Neural progenitor cell (in vitro differentiated cells): ENCODE measurements at regions not wholly inside any gene's neighbourhood (a gene's known extent, or its start where the extent isn't known, plus 50 kb on each side); places are given as distances from the start of the nearest gene placed in this dataset.

Experiments used
- DNase-seq: peaks from one replicate; pipeline ENCODE4 v3.0.0-alpha.2; 2016; ENCODE audit warnings: low spot score
- H2AFZ ChIP-seq: fragments of 200-600 bp; sonication (generic); replicated peaks from 2 replicates; pipeline ENCODE4 v1.6.1; 2016; ENCODE audit warnings: antibody characterized with exemption
- H3F3A ChIP-seq: fragments of 200-600 bp; sonication (generic); 2 replicates; pipeline ENCODE4 v1.6.1; 2016; ENCODE audit warnings: antibody characterized with exemption, low read depth
- H3K27ac ChIP-seq: fragments of 200-600 bp; sonication (generic); 2 replicates; pipeline ENCODE4 v1.5.1; 2016; ENCODE audit warnings: mild to moderate bottlenecking
- H3K27me3 ChIP-seq: fragments of 200-600 bp; sonication (generic); 2 replicates; pipeline ENCODE4 v1.6.1; 2016; ENCODE audit warnings: mild to moderate bottlenecking, moderate library complexity
- H3K36me3 ChIP-seq: fragments of 200-600 bp; sonication (generic); 2 replicates; pipeline ENCODE4 v1.5.1; 2016
- H3K4me1 ChIP-seq: fragments of 200-600 bp; sonication (generic); 2 replicates; pipeline ENCODE4 v1.6.1; 2016; ENCODE audit warnings: mixed run types
- H3K4me2 ChIP-seq: fragments of 200-600 bp; sonication (generic); 2 replicates; pipeline ENCODE4 v1.6.1; 2016
- H3K4me3 ChIP-seq: fragments of 200-600 bp; sonication (generic); 2 replicates; pipeline ENCODE4 v1.5.1; 2016
- H3K79me2 ChIP-seq: fragments of 200-600 bp; sonication (generic); 2 replicates; pipeline ENCODE4 v1.6.1; 2016; ENCODE audit warnings: low read depth
- H3K9ac ChIP-seq: fragments of 200-600 bp; sonication (generic); 2 replicates; pipeline ENCODE4 v1.6.1; 2016
- H3K9me3 ChIP-seq: fragments of 200-600 bp; sonication (generic); 2 replicates; pipeline ENCODE4 v1.5.1; 2016; ENCODE audit warnings: low read depth
- H4K20me1 ChIP-seq: fragments of 200-600 bp; sonication (generic); 2 replicates; pipeline ENCODE4 v1.6.1; 2016; ENCODE audit warnings: low read depth
- H3K27ac Mint-ChIP-seq: 3 replicates; pipeline ENCODE4 v1.8.0; 2021; ENCODE audit warnings: mixed read lengths
- H3K27me3 Mint-ChIP-seq: 2 replicates; pipeline ENCODE4 v1.8.0; 2022; ENCODE audit warnings: low read depth, mild to moderate bottlenecking, inconsistent platforms, moderate library complexity, mixed read lengths; ENCODE audit not compliant: insufficient read depth
- H3K36me3 Mint-ChIP-seq: 3 replicates; pipeline ENCODE4 v1.8.0; 2021; ENCODE audit warnings: mixed read lengths
- H3K4me1 Mint-ChIP-seq: 3 replicates; pipeline ENCODE4 v1.8.0; 2021; ENCODE audit warnings: mixed read lengths
- H3K4me3 Mint-ChIP-seq: 3 replicates; pipeline ENCODE4 v1.8.0; 2021; ENCODE audit warnings: mild to moderate bottlenecking, moderate library complexity, mixed read lengths
- H3K9me3 Mint-ChIP-seq: 3 replicates; pipeline ENCODE4 v1.8.0; 2020; ENCODE audit warnings: mixed read lengths
- EZH2 ChIP-seq: fragments of 200-600 bp; sonication (generic); IDR thresholded peaks from 2 replicates; pipeline ENCODE4 v1.6.1; 2017; ENCODE audit warnings: antibody characterized with exemption, mild to moderate bottlenecking, moderate library complexity
- EZH2phosphoT487 ChIP-seq: fragments of 200-600 bp; sonication (generic); IDR thresholded peaks from 2 replicates; pipeline ENCODE4 v1.6.1; 2017; ENCODE audit warnings: antibody characterized with exemption
- TF ChIP-seq, protein P1 (sequence below): fragments of 200-600 bp; sonication (generic); IDR thresholded peaks from 2 replicates; pipeline ENCODE4 v1.5.1; 2017; ENCODE audit warnings: antibody characterized with exemption, mild to moderate bottlenecking

DNA sequence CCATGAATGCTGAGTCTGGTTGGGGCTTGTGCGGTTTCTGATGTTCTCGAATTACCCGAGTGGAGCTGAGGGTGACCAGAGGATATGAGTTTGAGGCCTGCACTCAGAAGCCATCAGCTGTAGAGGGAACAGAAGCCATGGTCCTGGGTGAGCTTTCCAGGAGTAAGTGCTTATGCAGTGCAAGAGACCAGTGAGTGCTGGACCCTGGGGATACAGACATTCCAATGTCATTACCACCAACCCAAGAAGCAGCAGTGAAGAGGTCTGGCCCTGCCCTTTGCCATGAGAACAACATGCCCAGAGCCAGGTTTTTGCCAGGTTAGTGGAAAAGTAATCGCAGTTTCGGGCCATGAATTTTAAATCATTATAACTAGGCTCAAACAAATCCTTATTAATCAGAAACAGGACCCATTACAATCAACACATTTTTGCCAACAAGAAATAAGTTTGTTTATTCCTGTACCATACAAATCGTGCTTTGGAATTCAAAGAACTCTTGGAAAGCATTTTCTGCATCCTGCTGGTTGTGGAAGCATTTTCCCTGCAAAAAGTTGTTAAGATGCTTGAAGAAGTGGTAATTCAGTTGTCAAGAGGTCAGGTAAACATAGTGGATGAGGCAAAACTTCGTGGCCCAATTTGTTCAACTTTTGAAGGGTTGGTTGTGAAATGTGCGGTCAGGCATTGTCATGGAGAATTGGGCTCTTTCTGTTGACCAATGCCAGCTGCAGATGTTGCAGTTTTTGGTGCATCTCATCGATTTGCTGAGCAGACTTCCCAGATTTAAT lies 154.6 kb downstream of the SYK start:
- Histone ChIP-seq H3K9ac (no peak overlapping the region), H4K20me1 (no peaks in the 10 kb centered on the region), H3K4me3 (no peak overlapping the region), H3K9me3 (no peaks in the 10 kb centered on the region), H2AFZ (no peak overlapping the region), H3K27me3 (no peaks in the 10 kb centered on the region), H3K4me1 (no peaks in the 10 kb centered on the region), H3F3A (no peaks in the 10 kb centered on the region), H3K4me2 (no peak overlapping the region), H3K36me3 (no peaks in the 10 kb centered on the region), H3K79me2 (no peaks in the 10 kb centered on the region), H3K27ac (no peak overlapping the region)
- TF ChIP-seq, protein P1, sequence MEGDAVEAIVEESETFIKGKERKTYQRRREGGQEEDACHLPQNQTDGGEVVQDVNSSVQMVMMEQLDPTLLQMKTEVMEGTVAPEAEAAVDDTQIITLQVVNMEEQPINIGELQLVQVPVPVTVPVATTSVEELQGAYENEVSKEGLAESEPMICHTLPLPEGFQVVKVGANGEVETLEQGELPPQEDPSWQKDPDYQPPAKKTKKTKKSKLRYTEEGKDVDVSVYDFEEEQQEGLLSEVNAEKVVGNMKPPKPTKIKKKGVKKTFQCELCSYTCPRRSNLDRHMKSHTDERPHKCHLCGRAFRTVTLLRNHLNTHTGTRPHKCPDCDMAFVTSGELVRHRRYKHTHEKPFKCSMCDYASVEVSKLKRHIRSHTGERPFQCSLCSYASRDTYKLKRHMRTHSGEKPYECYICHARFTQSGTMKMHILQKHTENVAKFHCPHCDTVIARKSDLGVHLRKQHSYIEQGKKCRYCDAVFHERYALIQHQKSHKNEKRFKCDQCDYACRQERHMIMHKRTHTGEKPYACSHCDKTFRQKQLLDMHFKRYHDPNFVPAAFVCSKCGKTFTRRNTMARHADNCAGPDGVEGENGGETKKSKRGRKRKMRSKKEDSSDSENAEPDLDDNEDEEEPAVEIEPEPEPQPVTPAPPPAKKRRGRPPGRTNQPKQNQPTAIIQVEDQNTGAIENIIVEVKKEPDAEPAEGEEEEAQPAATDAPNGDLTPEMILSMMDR, result no peak
- no peak for TF ChIP-seq EZH2phosphoT487
- TF ChIP-seq EZH2, result no peak
- H3K4me1 Mint-ChIP-seq, result peaks cover 3% of the 10 kb centered on the region
- H3K36me3 Mint-ChIP-seq, result no peaks in the 10 kb centered on the region
- no peak for DNase-seq
- H3K27ac Mint-ChIP-seq, result no peak overlapping the region
- H3K4me3 Mint-ChIP-seq, result no peak overlapping the region
- no peaks in the 10 kb centered on the region for H3K9me3 Mint-ChIP-seq
- H3K27me3 Mint-ChIP-seq, result no peaks in the 10 kb centered on the region

- Mint-ChIP-seq H3K27ac (no peak overlapping the region), H3K4me1 (peaks cover 5% of the 10 kb centered on the region), H3K36me3 (no peaks in the 10 kb centered on the region), H3K4me3 (no peak overlapping the region), H3K27me3 (no peaks in the 10 kb centered on the region), H3K9me3 (no peaks in the 10 kb centered on the region)
- H3K9me3 ChIP-seq, result no peaks in the 10 kb centered on the region
- no peaks in the 10 kb centered on the region for H3K36me3 ChIP-seq
- no peak overlapping the region for H3K9ac ChIP-seq
- H2AFZ ChIP-seq, result no peak overlapping the region
- H4K20me1 ChIP-seq, result no peaks in the 10 kb centered on the region
- DNase-seq, result no peak
- H3K4me3 ChIP-seq, result no peak overlapping the region
- no peak overlapping the region for H3K27ac ChIP-seq
- H3K27me3 ChIP-seq, result no peaks in the 10 kb centered on the region
- no peaks in the 10 kb centered on the region for H3F3A ChIP-seq
- H3K4me2 ChIP-seq, result no peak overlapping the region
- H3K79me2 ChIP-seq, result no peaks in the 10 kb centered on the region
- no peaks in the 10 kb centered on the region for H3K4me1 ChIP-seq
- TF ChIP-seq EZH2phosphoT487, result no peak
- TF ChIP-seq, protein P1, result no peak
- no peak for TF ChIP-seq EZH2
Measured at GRCh38 chr9:90958328-90958727, 156.7 kb downstream of the SYK start.

DNA sequence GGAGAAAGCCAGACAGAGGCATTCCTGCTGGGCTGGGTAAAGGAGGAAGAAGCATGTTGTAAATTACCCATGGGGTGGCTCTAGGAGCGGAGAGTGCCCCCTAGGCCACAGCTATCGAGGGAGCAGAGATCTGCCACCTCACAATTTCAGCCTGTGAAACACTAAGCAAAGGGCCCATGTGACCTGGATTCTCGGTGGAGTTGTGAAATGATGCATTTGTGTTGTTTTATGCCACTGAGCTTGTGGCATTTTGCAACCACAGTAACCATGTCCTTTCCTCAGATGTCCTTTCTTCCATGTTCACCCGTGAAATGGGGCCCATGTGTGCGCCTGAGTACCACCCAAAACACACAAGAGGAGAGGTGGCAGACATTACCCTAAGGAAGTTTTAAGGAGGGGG lies 159.3 kb downstream of the SYK start:
- H3K36me3 Mint-ChIP-seq, result no peaks in the 10 kb centered on the region
- H3K27ac ChIP-seq, result no peak overlapping the region
- peaks cover 20% of the 10 kb centered on the region for H3K4me1 Mint-ChIP-seq
- H3F3A ChIP-seq, result no peaks in the 10 kb centered on the region
- no peaks in the 10 kb centered on the region for H3K9me3 Mint-ChIP-seq
- H3K4me3 Mint-ChIP-seq, result no peak overlapping the region
- peaks cover 9% of the 10 kb centered on the region for H3K27me3 Mint-ChIP-seq
- H3K27me3 ChIP-seq, result no peaks in the 10 kb centered on the region
- H3K4me3 ChIP-seq, result no peak overlapping the region
- no peaks in the 10 kb centered on the region for H3K4me1 ChIP-seq
- H2AFZ ChIP-seq, result no peak overlapping the region
- H3K9ac ChIP-seq, result no peak overlapping the region
- no peak overlapping the region for H3K4me2 ChIP-seq
- H4K20me1 ChIP-seq, result no peaks in the 10 kb centered on the region
- H3K36me3 ChIP-seq, result no peaks in the 10 kb centered on the region
- no peaks in the 10 kb centered on the region for H3K9me3 ChIP-seq
- H3K79me2 ChIP-seq, result no peaks in the 10 kb centered on the region
- no peak for DNase-seq
- TF ChIP-seq, protein P1, result no peak
- TF ChIP-seq EZH2, result no peak
- no peak for TF ChIP-seq EZH2phosphoT487
- no peak overlapping the region for H3K27ac Mint-ChIP-seq
